ENCODE measurements at regions not wholly inside any gene's neighbourhood (a gene's known extent, or its start where the extent isn't known, plus 50 kb on each side); places are given as distances from the start of the nearest gene placed in this dataset.

- no peak for TF ChIP-seq CTCF (IDR thresholded peaks at IDR 0.05; ENCODE audit: low read depth, low read length, poor library complexity, severe bottlenecking)
- no peak for TF ChIP-seq EZH2phosphoT487 (IDR thresholded peaks at IDR 0.05; ENCODE audit: borderline replicate concordance, low read length)
Measured at GRCh38 chr10:3374914-3375313, 202.3 kb upstream of the PITRM1 start.
